Tibial artery (tissue), 4 donors: ENCODE measurements at regions not wholly inside any gene's neighbourhood (a gene's known extent, or its start where the extent isn't known, plus 50 kb on each side); places are given as distances from the start of the nearest gene placed in this dataset.

Experiments used
- DNase-seq, 2 donors: peaks; one replicate each; pipeline ENCODE4 v3.0.0-alpha.2; 2019
- H3K27ac ChIP-seq, 2 donors: fragments of 200-600 bp; sonication (generic) in 1 of 2; 1 replicate in 1 of 2; 2 replicates in 1 of 2; pipeline ENCODE4 v1.5.1; 2018 to 2019; ENCODE audit warnings: mild to moderate bottlenecking in 1 of 2
- H3K27me3 ChIP-seq, 2 donors: fragments of 200-600 bp; sonication (generic) in 1 of 2; one replicate each; pipeline versions ENCODE4 v1.5.1 to v1.6.0; 2016 to 2019
- H3K36me3 ChIP-seq, 3 donors: fragments of 200-600 bp; sonication (generic) in 2 of 3; one replicate each; pipeline ENCODE4 v1.5.1; 2016 to 2019; ENCODE audit warnings: mild to moderate bottlenecking in 2 of 3
- H3K4me1 ChIP-seq, 4 donors: fragments of 200-600 bp; sonication (generic) in 2 of 4; 1 replicate in 3 of 4; 2 replicates in 1 of 4; pipeline ENCODE4 v1.5.1; 2016 to 2019
- H3K4me3 ChIP-seq, 2 donors: fragments of 200-600 bp; sonication (generic) in 1 of 2; 1 replicate in 1 of 2; 2 replicates in 1 of 2; pipeline ENCODE4 v1.5.1; 2018 to 2019; ENCODE audit warnings: mild to moderate bottlenecking in 2 of 2
- H3K9me3 ChIP-seq, 3 donors: fragments of 200-600 bp; sonication (generic) in 1 of 3; one replicate each; pipeline ENCODE4 v1.5.1; 2016 to 2019
- CTCF ChIP-seq, 2 experiments: fragments of 200-600 bp in 1 of 2; fragments of 450-650 bp in 1 of 2; IDR thresholded peaks; one replicate each; pipeline ENCODE4 v1.5.1; 2017 to 2019; ENCODE audit warnings: antibody characterized with exemption in 2 of 2, mild to moderate bottlenecking in 1 of 2, moderate library complexity in 1 of 2
- intact Hi-C: fragments of 100-400 bp; cut with DNase I; formaldehyde crosslinking; loops from one replicate; pipeline ENCODE4 v1.15.0; 2023; ENCODE audit warnings: low total_unique reads

- DNase-seq, result no peak
- H3K4me3 ChIP-seq, result no peak overlapping the region
- intact Hi-C loops, result no loop called here
Measured at GRCh38 chr9:82188817-82189216, 200.2 kb downstream of the SPATA31D1 start.

GRCh38 chr9:82191082-82191770, 202.7 kb downstream of the SPATA31D1 start:
- no peaks in the 10 kb centered on the region for H3K27me3 ChIP-seq
- H3K36me3 ChIP-seq, result no peaks in the 10 kb centered on the region
- H3K27ac ChIP-seq, result no peak overlapping the region
- no peak for DNase-seq
- no peaks in the 10 kb centered on the region for H3K4me1 ChIP-seq
- TF ChIP-seq CTCF (IDR thresholded peaks at IDR 0.05), result no peak
- H3K9me3 ChIP-seq, result no peaks in the 10 kb centered on the region
- no peak overlapping the region for H3K4me3 ChIP-seq
- intact Hi-C loops, result no loop called here

More at GRCh38 chr9:82188817-82189216, 200.2 kb downstream of the SPATA31D1 start:
- no peaks in the 10 kb centered on the region for H3K9me3 ChIP-seq
- TF ChIP-seq CTCF (IDR thresholded peaks at IDR 0.05), result no peak
- no peak overlapping the region for H3K27ac ChIP-seq
- no peaks in the 10 kb centered on the region for H3K4me1 ChIP-seq
- no peaks in the 10 kb centered on the region for H3K36me3 ChIP-seq
- no peaks in the 10 kb centered on the region for H3K27me3 ChIP-seq

GRCh38 chr9:82192211-82192610, 203.6 kb downstream of the SPATA31D1 start:
- intact Hi-C loops, result no loop called here
- H3K9me3 ChIP-seq, result no peaks in the 10 kb centered on the region
- no peak overlapping the region for H3K27ac ChIP-seq
- H3K27me3 ChIP-seq, result no peaks in the 10 kb centered on the region
- DNase-seq, result no peak
- H3K4me3 ChIP-seq, result no peak overlapping the region
- H3K4me1 ChIP-seq, result no peaks in the 10 kb centered on the region
- no peak for TF ChIP-seq CTCF (IDR thresholded peaks at IDR 0.05)
- no peaks in the 10 kb centered on the region for H3K36me3 ChIP-seq

GRCh38 chr9:82196622-82197441, 208.3 kb downstream of the SPATA31D1 start:
- Histone ChIP-seq H3K4me1 (no peaks in the 10 kb centered on the region), H3K27ac (no peak overlapping the region), H3K9me3 (no peaks in the 10 kb centered on the region), H3K27me3 (no peaks in the 10 kb centered on the region), H3K4me3 (no peak overlapping the region), H3K36me3 (no peaks in the 10 kb centered on the region)
- intact Hi-C loops, result no loop called here
- TF ChIP-seq CTCF (IDR thresholded peaks at IDR 0.05), result no peak
- DNase-seq, result no peak

GRCh38 chr9:82201196-82201595, 212.6 kb downstream of the SPATA31D1 start:
- H3K4me3 ChIP-seq, result no peak overlapping the region
- no peak for DNase-seq

More at GRCh38 chr9:82201196-82201595, 212.6 kb downstream of the SPATA31D1 start:
- no peaks in the 10 kb centered on the region for H3K9me3 ChIP-seq
- H3K36me3 ChIP-seq, result no peaks in the 10 kb centered on the region
- no peaks in the 10 kb centered on the region for H3K27me3 ChIP-seq
- no peak for TF ChIP-seq CTCF (IDR thresholded peaks at IDR 0.05)
- H3K27ac ChIP-seq, result no peak overlapping the region
- intact Hi-C loops, result no loop called here
- no peaks in the 10 kb centered on the region for H3K4me1 ChIP-seq
